OCI-LY3 (cell line): ENCODE measurements at regions not wholly inside any gene's neighbourhood (a gene's known extent, or its start where the extent isn't known, plus 50 kb on each side); places are given as distances from the start of the nearest gene placed in this dataset.

Source experiments
- H2AFZ ChIP-seq: fragments of 200-600, 300-600 bp; shearing (Covaris generic); 2 replicates; pipeline ENCODE4 v1.6.0; 2014; ENCODE audit warnings: antibody characterized with exemption, low read depth, low read length
- H3K27ac ChIP-seq: fragments of 200-600, 300-600 bp; sonication (generic); 2 replicates; pipeline ENCODE4 v1.5.1; 2014; ENCODE audit warnings: mild to moderate bottlenecking, low read length, moderate library complexity, mixed read lengths
- H3K27me3 ChIP-seq: fragments of 200-600, 300-600 bp; sonication (generic); 2 replicates; pipeline ENCODE4 v1.6.1; 2014; ENCODE audit warnings: low read depth, low read length, mixed read lengths
- H3K36me3 ChIP-seq: fragments of 200-600, 300-600 bp; sonication (generic); replicated peaks from 2 replicates; pipeline ENCODE3; 2014; ENCODE audit warnings: low read depth, low read length, mixed read lengths
- H3K4me1 ChIP-seq: fragments of 300-600, 200-600 bp; sonication (generic); 2 replicates; pipeline ENCODE4 v1.6.1; 2014; ENCODE audit warnings: low read length, mixed read lengths
- H3K4me2 ChIP-seq: fragments of 200-600, 300-600 bp; sonication (generic); 2 replicates; pipeline ENCODE4 v1.6.1; 2014; ENCODE audit warnings: low read length, mixed read lengths
- H3K4me3 ChIP-seq: fragments of 300-600, 200-600 bp; sonication (generic); 2 replicates; pipeline ENCODE4 v1.5.1; 2014; ENCODE audit warnings: antibody characterized with exemption, mild to moderate bottlenecking, low read length, moderate library complexity
- H3K79me2 ChIP-seq: fragments of 300-600, 200-600 bp; shearing (Covaris generic); 2 replicates; pipeline ENCODE4 v1.6.1; 2014; ENCODE audit warnings: mild to moderate bottlenecking, low read length, mixed read lengths
- H3K9ac ChIP-seq: fragments of 300-600, 200-600 bp; shearing (Covaris generic); 2 replicates; pipeline ENCODE4 v1.6.0; 2014; ENCODE audit warnings: mild to moderate bottlenecking, low read length, moderate library complexity
- H3K9me3 ChIP-seq: fragments of 200-600, 300-600 bp; shearing (Covaris generic); 2 replicates; pipeline ENCODE4 v1.6.1; 2014; ENCODE audit warnings: low read length, mixed read lengths; ENCODE audit not compliant: insufficient read depth
- H4K20me1 ChIP-seq: fragments of 200-600, 300-600 bp; sonication (generic); 2 replicates; pipeline ENCODE4 v1.6.1; 2016; ENCODE audit warnings: low read length, mixed read lengths; ENCODE audit not compliant: insufficient read depth
- CTCF ChIP-seq: fragments of 200-600, 300-600 bp; sonication (generic); IDR thresholded peaks from 2 replicates; pipeline ENCODE4 v1.5.1; 2014; ENCODE audit warnings: antibody characterized with exemption, low read length, low read depth
- EZH2phosphoT487 ChIP-seq: fragments of 200-600 bp; shearing (Covaris generic); IDR thresholded peaks from 2 replicates; pipeline ENCODE4 v1.6.1; 2018; ENCODE audit warnings: antibody characterized with exemption, mixed run types, low read depth

- no peak overlapping the region for H2AFZ ChIP-seq
- H4K20me1 ChIP-seq = no peaks in the 10 kb centered on the region
- H3K27ac ChIP-seq = no peak overlapping the region
- H3K9me3 ChIP-seq = no peaks in the 10 kb centered on the region
- no peak overlapping the region for H3K9ac ChIP-seq
- no peak overlapping the region for H3K4me2 ChIP-seq
- no peaks in the 10 kb centered on the region for H3K4me1 ChIP-seq
- no peak overlapping the region for H3K4me3 ChIP-seq
- TF ChIP-seq EZH2phosphoT487 = no peak
- no peak for TF ChIP-seq CTCF
- H3K36me3 ChIP-seq = no peaks in the 10 kb centered on the region
- H3K27me3 ChIP-seq = no peaks in the 10 kb centered on the region
- no peaks in the 10 kb centered on the region for H3K79me2 ChIP-seq
Observed at GRCh38 chr5:66408576-66408975, 187.6 kb upstream of the MAST4 start.

GRCh38 chr5:66410122-66410521, 186.1 kb upstream of the MAST4 start:
- Histone ChIP-seq H3K4me3 (no peak overlapping the region), H3K4me2 (no peak overlapping the region), H3K27me3 (no peaks in the 10 kb centered on the region), H2AFZ (no peak overlapping the region), H3K9ac (no peak overlapping the region), H3K79me2 (no peaks in the 10 kb centered on the region), H4K20me1 (no peaks in the 10 kb centered on the region), H3K4me1 (peaks cover 5% of the 10 kb centered on the region), H3K36me3 (no peaks in the 10 kb centered on the region), H3K27ac (no peak overlapping the region), H3K9me3 (no peaks in the 10 kb centered on the region)
- TF ChIP-seq EZH2phosphoT487 (no peak), CTCF (no peak)

- Histone ChIP-seq H3K4me3 (no peak overlapping the region), H3K27me3 (no peaks in the 10 kb centered on the region), H4K20me1 (no peaks in the 10 kb centered on the region), H3K9ac (no peak overlapping the region), H3K4me1 (peaks cover 18% of the 10 kb centered on the region), H3K4me2 (no peak overlapping the region), H2AFZ (no peak overlapping the region), H3K9me3 (no peaks in the 10 kb centered on the region), H3K27ac (no peak overlapping the region), H3K79me2 (no peaks in the 10 kb centered on the region), H3K36me3 (no peaks in the 10 kb centered on the region)
- TF ChIP-seq EZH2phosphoT487 = no peak
- TF ChIP-seq CTCF = no peak
Observed at GRCh38 chr5:66411701-66412100, 184.5 kb upstream of the MAST4 start.

- TF ChIP-seq CTCF = no peak
- TF ChIP-seq EZH2phosphoT487 = no peak
- no peaks in the 10 kb centered on the region for H3K36me3 ChIP-seq
- H3K9ac ChIP-seq = no peak overlapping the region
- H3K9me3 ChIP-seq = no peaks in the 10 kb centered on the region
- H3K27ac ChIP-seq = no peak overlapping the region
- H3K79me2 ChIP-seq = no peaks in the 10 kb centered on the region
- H3K4me3 ChIP-seq = no peak overlapping the region
- H3K4me1 ChIP-seq = peaks cover 22% of the 10 kb centered on the region
- H2AFZ ChIP-seq = no peak overlapping the region
- H3K4me2 ChIP-seq = no peak overlapping the region
- no peaks in the 10 kb centered on the region for H4K20me1 ChIP-seq
- H3K27me3 ChIP-seq = no peaks in the 10 kb centered on the region
Observed at GRCh38 chr5:66413931-66414330, 182.3 kb upstream of the MAST4 start.
